A549 (cell line): ENCODE measurements at regions not wholly inside any gene's neighbourhood (a gene's known extent, or its start where the extent isn't known, plus 50 kb on each side); places are given as distances from the start of the nearest gene placed in this dataset.

Source experiments
- ATAC-seq, 2 experiments: fragments of 200-7000 bp in 1 of 2; fragments of >200 bp in 1 of 2; cut with Nextera tagmentation in 1 of 2; cut with Tn5 transposase in 1 of 2; 3 replicates each; pipeline versions ENCODE4 v1.8.0 to v1.9.1; 2018 to 2020; ENCODE audit warnings: mild to moderate bottlenecking in 1 of 2, moderate library complexity in 1 of 2
- CTCF ChIA-PET: fragments of 300-600 bp; sonication (Branson Sonifier 250); formaldehyde crosslinking; extraction: SDS; loops from one replicate; lab custom pipeline; 2021; ENCODE audit warnings: antibody characterized with exemption, inconsistent platforms; lab: Yijun Ruan, JAX
- POLR2A ChIA-PET: fragments of 350-600 bp; formaldehyde crosslinking; extraction: SDS; loops from one replicate; lab custom pipeline; 2021; ENCODE audit warnings: antibody characterized with exemption, inconsistent platforms; lab: Yijun Ruan, JAX
- DNase-seq, 2 experiments: peaks; one replicate each; pipeline versions ENCODE4 v3.0.0 to v3.0.0-alpha.2; 2011 to 2016; ENCODE audit warnings: low read depth in 1 of 2, low spot score in 1 of 2
- FAIRE-seq: peaks from 2 replicates; lab custom pipeline; 2011; peaks lifted over from hg19 to GRCh38; lab: Jason Lieb, UNC
- H3K27ac ChIP-seq, 2 experiments: fragments of >200 bp; sonication (Bioruptor Twin); formaldehyde crosslinking; 3 replicates each; pipeline ENCODE4 v1.5.1; 2016 to 2017
- H3K4me1 ChIP-seq: fragments of >200 bp; sonication (Bioruptor Twin); formaldehyde crosslinking; 3 replicates; pipeline ENCODE4 v1.6.1; 2016
- H3K4me2 ChIP-seq: fragments of >200 bp; sonication (Bioruptor Twin); formaldehyde crosslinking; 3 replicates; pipeline ENCODE4 v1.6.1; 2016
- H3K4me3 ChIP-seq: fragments of >200 bp; sonication (Bioruptor Twin); formaldehyde crosslinking; 3 replicates; pipeline ENCODE4 v1.5.1; 2016
- H3K9me3 ChIP-seq: fragments of >200 bp; sonication (Bioruptor Twin); formaldehyde crosslinking; 3 replicates; pipeline ENCODE4 v1.6.1; 2016
- CBX8 ChIP-seq: fragments of 200-600 bp; sonication (generic); IDR thresholded peaks from 2 replicates; pipeline ENCODE4 v1.6.1; 2016
- CHD2 ChIP-seq: fragments of 150-350 bp; IDR thresholded peaks from 2 replicates; pipeline ENCODE4 v1.6.1; 2014; ENCODE audit warnings: low read length; ENCODE audit not compliant: partially characterized antibody
- CHD4 ChIP-seq: fragments of 200-600 bp; sonication (generic); IDR thresholded peaks from 2 replicates; pipeline ENCODE4 v1.6.1; 2016; ENCODE audit warnings: antibody characterized with exemption, mild to moderate bottlenecking, borderline replicate concordance
- E2F6 ChIP-seq: IDR thresholded peaks from 2 replicates; pipeline ENCODE4 v1.6.1; 2012; ENCODE audit warnings: low read depth, borderline replicate concordance
- EHMT2 ChIP-seq: fragments of 200-600 bp; sonication (generic); IDR thresholded peaks from 2 replicates; pipeline ENCODE4 v1.6.1; 2016; ENCODE audit warnings: antibody characterized with exemption, low read depth, mild to moderate bottlenecking, moderate library complexity
- ELK1 ChIP-seq: fragments of 150-350 bp; IDR thresholded peaks from 2 replicates; pipeline ENCODE4 v1.6.1; 2014; ENCODE audit warnings: low read depth, mild to moderate bottlenecking, low read length
- EP300 ChIP-seq, 2 experiments: fragments of >200 bp; sonication (Bioruptor Twin); formaldehyde crosslinking; IDR thresholded peaks; 2 replicates in 1 of 2; 3 replicates in 1 of 2; pipeline ENCODE4 v1.6.1; 2016 to 2017
- ESRRA ChIP-seq: fragments of 150-350 bp; IDR thresholded peaks from 2 replicates; pipeline ENCODE4 v1.6.1; 2014; ENCODE audit warnings: mild to moderate bottlenecking, low read length, borderline replicate concordance
- FOSL2 ChIP-seq, 2 experiments: fragments of 450-650 bp in 1 of 2; fragments of >200 bp in 1 of 2; sonication (Bioruptor Twin) in 1 of 2; formaldehyde crosslinking; IDR thresholded peaks; 2 replicates each; pipeline versions ENCODE4 v1.5.0 to v1.6.1; 2016 to 2020; ENCODE audit warnings: mild to moderate bottlenecking in 1 of 2, moderate library complexity in 1 of 2
- FOXS1 ChIP-seq: fragments of 250-450 bp; sonication (Bioruptor Pico); IDR thresholded peaks from 2 replicates; pipeline ENCODE4 v1.5.0; 2020; ENCODE audit warnings: mild to moderate bottlenecking, moderate library complexity
- HOXB13 ChIP-seq: fragments of 250-450 bp; sonication (Bioruptor Pico); IDR thresholded peaks from 2 replicates; pipeline ENCODE4 v1.5.0; 2020; ENCODE audit warnings: low read depth, mild to moderate bottlenecking, moderate library complexity
- HOXB5 ChIP-seq: fragments of 250-450 bp; sonication (Bioruptor Pico); IDR thresholded peaks from 2 replicates; pipeline ENCODE4 v1.5.0; 2020; ENCODE audit warnings: mild to moderate bottlenecking, moderate library complexity
- KDM5A ChIP-seq: fragments of 200-600 bp; sonication (generic); IDR thresholded peaks from 2 replicates; pipeline ENCODE4 v1.6.1; 2016; ENCODE audit warnings: antibody characterized with exemption, mild to moderate bottlenecking
- MAFK ChIP-seq: fragments of 450-650 bp; IDR thresholded peaks from 2 replicates; pipeline ENCODE4 v1.6.1; 2014; ENCODE audit not compliant: partially characterized antibody
- MYC ChIP-seq: IDR thresholded peaks from 2 replicates; pipeline ENCODE4 v1.6.1; 2012; ENCODE audit warnings: mild to moderate bottlenecking, inconsistent platforms, low read length, improper control_type of control experiment, borderline replicate concordance
- POLR2AphosphoS2 ChIP-seq: conservative IDR thresholded peaks from 2 replicates; pipeline ENCODE4 v1.6.1; 2012; ENCODE audit warnings: low read length, improper control_type of control experiment, inconsistent platforms
- SMC3 ChIP-seq: fragments of >200 bp; sonication (Bioruptor Twin); formaldehyde crosslinking; IDR thresholded peaks from 3 replicates; pipeline ENCODE4 v1.6.1; 2018; ENCODE audit warnings: inconsistent platforms
- TP53 ChIP-seq: fragments of 250-450 bp; sonication (Bioruptor Pico); IDR thresholded peaks from 2 replicates; pipeline ENCODE4 v1.5.0; 2021; ENCODE audit warnings: mild to moderate bottlenecking, moderate library complexity
- USF2 ChIP-seq: fragments of 450-650 bp; IDR thresholded peaks from 2 replicates; pipeline ENCODE4 v1.6.1; 2014; ENCODE audit warnings: antibody characterized with exemption
- ZC3H11A ChIP-seq: fragments of 450-650 bp; IDR thresholded peaks from 2 replicates; pipeline ENCODE4 v1.6.1; 2014; ENCODE audit warnings: antibody characterized with exemption, mild to moderate bottlenecking
- ZFP36 ChIP-seq: fragments of 450-650 bp; IDR thresholded peaks from 2 replicates; pipeline ENCODE4 v1.6.1; 2014; ENCODE audit warnings: borderline replicate concordance; ENCODE audit not compliant: partially characterized antibody
- WGBS: methylation state at CpG from one replicate; pipeline ENCODE4 v1.1.6; 2017; ENCODE audit errors: missing lambda C conversion rate; 5-methylcytosine and 5-hydroxymethylcytosine counted together
- TF ChIP-seq, protein P1 (sequence below): IDR thresholded peaks from 2 replicates; pipeline ENCODE4 v1.6.1; 2012

GRCh38 chr1:5333291-5333690 lies 658.9 kb downstream of the NPHP4 start:
- whole genome bisulfite sequencing = 7% methylated on average over 4 of the region's 5 CpGs
- FAIRE-seq = no peak
- no peak for DNase-seq

GRCh38 chr1:5331101-5331500 lies 661.1 kb downstream of the NPHP4 start:
- TF ChIP-seq HOXB13 (no peak), MYC (no peak), POLR2AphosphoS2 (no peak), EP300 (IDR thresholded peaks at IDR 0.05) (no peak), FOSL2 (IDR thresholded peaks at IDR 0.05) (no peak), FOSL2 (CRISPR knock-in tag; IDR thresholded peaks at IDR 0.05) (no peak), ELK1 (no peak), FOXS1 (CRISPR knock-in tag) (no peak), ZFP36 (no peak), SMC3 (no peak)
- Histone ChIP-seq H3K4me2 (no peak overlapping the region), H3K9me3 (no peaks in the 10 kb centered on the region), H3K27ac (no peak overlapping the region), H3K4me1 (no peaks in the 10 kb centered on the region), H3K4me3 (no peak overlapping the region)
- DNase-seq (no peak), ATAC-seq (no peak), FAIRE-seq (no peak)
- ChIA-PET CTCF (no interaction called here), POLR2A (no interaction called here)
- 8% methylated on average over 3 of the region's 6 CpGs for WGBS

More at GRCh38 chr1:5333291-5333690, 658.9 kb downstream of the NPHP4 start:
- Histone ChIP-seq H3K9me3 (no peaks in the 10 kb centered on the region), H3K4me3 (no peak overlapping the region), H3K4me2 (no peak overlapping the region), H3K27ac (no peak overlapping the region)
- CTCF ChIA-PET = no interaction called here
- TF ChIP-seq EP300 (IDR thresholded peaks at IDR 0.05) (no peak), CHD2 (no peak), USF2 (no peak), TP53 (CRISPR knock-in tag) (no peak), ESRRA (no peak), HOXB5 (CRISPR knock-in tag) (no peak), CHD4 (no peak), KDM5A (no peak), EHMT2 (no peak), E2F6 (no peak), ZC3H11A (no peak), MAFK (no peak), CBX8 (no peak)
- TF ChIP-seq, protein P1, sequence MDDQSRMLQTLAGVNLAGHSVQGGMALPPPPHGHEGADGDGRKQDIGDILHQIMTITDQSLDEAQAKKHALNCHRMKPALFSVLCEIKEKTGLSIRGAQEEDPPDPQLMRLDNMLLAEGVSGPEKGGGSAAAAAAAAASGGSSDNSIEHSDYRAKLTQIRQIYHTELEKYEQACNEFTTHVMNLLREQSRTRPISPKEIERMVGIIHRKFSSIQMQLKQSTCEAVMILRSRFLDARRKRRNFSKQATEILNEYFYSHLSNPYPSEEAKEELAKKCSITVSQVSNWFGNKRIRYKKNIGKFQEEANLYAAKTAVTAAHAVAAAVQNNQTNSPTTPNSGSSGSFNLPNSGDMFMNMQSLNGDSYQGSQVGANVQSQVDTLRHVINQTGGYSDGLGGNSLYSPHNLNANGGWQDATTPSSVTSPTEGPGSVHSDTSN = no peak
- TF ChIP-seq, all 56 proteins: peak for 0
- ATAC-seq = no peak
- H3K4me1 ChIP-seq = no peaks in the 10 kb centered on the region
- POLR2A ChIA-PET = no interaction called here
